Tibial nerve (tissue), 4 donors: ENCODE measurements at regions not wholly inside any gene's neighbourhood (a gene's known extent, or its start where the extent isn't known, plus 50 kb on each side); places are given as distances from the start of the nearest gene placed in this dataset.

Source experiments
- CTCF ChIP-seq, 5 experiments: fragments of 200-600 bp in 3 of 5; fragments of 450-650 bp in 2 of 5; sonication (generic) in 3 of 5; IDR thresholded peaks; one replicate each; pipeline ENCODE4 v1.5.1; 2016 to 2019; ENCODE audit warnings: antibody characterized with exemption in 5 of 5, mild to moderate bottlenecking in 3 of 5, moderate library complexity in 2 of 5
- EP300 ChIP-seq, 2 donors: sonication (generic); formaldehyde crosslinking; IDR thresholded peaks; one replicate each; pipeline ENCODE4 v1.6.1; 2017; ENCODE audit warnings: antibody characterized with exemption in 2 of 2, mild to moderate bottlenecking in 1 of 2
- POLR2A ChIP-seq, 2 donors: fragments of 450-650 bp; IDR thresholded peaks; one replicate each; pipeline ENCODE4 v1.6.1; 2017; ENCODE audit warnings: antibody characterized with exemption in 2 of 2, mild to moderate bottlenecking in 2 of 2, moderate library complexity in 2 of 2

- TF ChIP-seq CTCF (IDR thresholded peaks at IDR 0.05): no peak
- TF ChIP-seq EP300 (IDR thresholded peaks at IDR 0.05): no peak
- TF ChIP-seq POLR2A (IDR thresholded peaks at IDR 0.05): no peak
Measured at GRCh38 chr21:28580585-28580984, 412.1 kb downstream of the LTN1 start.
